MCF 10A (cell line): ENCODE measurements at regions not wholly inside any gene's neighbourhood (a gene's known extent, or its start where the extent isn't known, plus 50 kb on each side); places are given as distances from the start of the nearest gene placed in this dataset.

Source experiments
- BruUV-seq: library from RNA; stranded (reverse); fragments of 400-500 nt; replicated peaks from 2 replicates; lab custom pipeline; 2021; lab: Mats Ljungman, UMichigan
- CTCF ChIA-PET: fragments of 300-600 bp; sonication (Branson Sonifier 250); formaldehyde crosslinking; extraction: SDS; loops from one replicate; lab custom pipeline; 2021; ENCODE audit warnings: antibody characterized with exemption, inconsistent platforms; lab: Yijun Ruan, JAX
- POLR2A ChIA-PET: fragments of 300-600, 350-650 bp; sonication (Branson Sonifier 250); formaldehyde crosslinking; extraction: SDS; loops from one replicate; lab custom pipeline; 2020; ENCODE audit warnings: antibody characterized with exemption, inconsistent platforms; lab: Yijun Ruan, JAX
- DNase-seq: peaks from one replicate; pipeline ENCODE4 v3.0.0-alpha.2; 2018; ENCODE audit not compliant: unreplicated experiment
- H3K27ac Mint-ChIP-seq: one replicate; pipeline ENCODE4 v1.8.0; 2022; ENCODE audit warnings: mild to moderate bottlenecking, low read depth, mixed read lengths; ENCODE audit not compliant: unreplicated experiment
- H3K27me3 Mint-ChIP-seq: one replicate; pipeline ENCODE4 v1.8.0; 2022; ENCODE audit warnings: mixed read lengths; ENCODE audit not compliant: insufficient read depth, unreplicated experiment
- H3K36me3 Mint-ChIP-seq: one replicate; pipeline ENCODE4 v1.8.0; 2022; ENCODE audit warnings: mild to moderate bottlenecking, moderate library complexity, mixed read lengths; ENCODE audit not compliant: insufficient read depth, unreplicated experiment
- H3K4me1 Mint-ChIP-seq: one replicate; pipeline ENCODE4 v1.8.0; 2022; ENCODE audit warnings: mixed read lengths; ENCODE audit not compliant: insufficient read depth, unreplicated experiment
- H3K4me3 Mint-ChIP-seq: one replicate; pipeline ENCODE4 v1.8.0; 2022; ENCODE audit warnings: mild to moderate bottlenecking, moderate library complexity, mixed read lengths; ENCODE audit not compliant: unreplicated experiment
- H3K9me3 Mint-ChIP-seq: one replicate; pipeline ENCODE4 v1.8.0; 2022; ENCODE audit warnings: mixed read lengths; ENCODE audit not compliant: unreplicated experiment
- CTCF ChIP-seq: fragments of 200-600 bp; IDR thresholded peaks from one replicate; pipeline ENCODE4 v1.8.0; 2022; ENCODE audit warnings: antibody characterized with exemption, mild to moderate bottlenecking; ENCODE audit not compliant: unreplicated experiment
- intact Hi-C: fragments of 100-400 bp; cut with micrococcal nuclease; formaldehyde crosslinking; loops from 2 replicates; pipeline ENCODE4 v1.14.1; 2022

GRCh38 chr3:73867524-73867923 is 242.8 kb upstream of the PDZRN3 start:
- H3K27me3 Mint-ChIP-seq: peaks cover 11% of the 10 kb centered on the region
- no TSS peak for BruUV-seq
- ChIA-PET CTCF (interaction anchor here (0.6 to 1.3 kb wide), 10 partner anchors 17 to 1306 kb away, joined by 3 to 5 read pairs (median 3); no protein-coding TSS in a partner anchor), POLR2A (no interaction called here)
- no peak for TF ChIP-seq CTCF
- no peaks in the 10 kb centered on the region for H3K9me3 Mint-ChIP-seq
- H3K27ac Mint-ChIP-seq: no peak overlapping the region
- intact Hi-C loops: loop anchor here (5.0 kb wide), 1 partner anchor 200 kb away; no protein-coding TSS in a partner anchor
- no peaks in the 10 kb centered on the region for H3K36me3 Mint-ChIP-seq
- peaks cover 4% of the 10 kb centered on the region for H3K4me1 Mint-ChIP-seq
- no peak for DNase-seq
- no peak overlapping the region for H3K4me3 Mint-ChIP-seq

- H3K36me3 Mint-ChIP-seq: no peaks in the 10 kb centered on the region
- ChIA-PET CTCF (interaction anchor here (0.6 to 1.3 kb wide), 3 partner anchors 19 to 398 kb away, joined by 3 to 5 read pairs (median 3); no protein-coding TSS in a partner anchor), POLR2A (no interaction called here)
- intact Hi-C loops: loop anchor here (5.0 kb wide), 1 partner anchor 200 kb away; no protein-coding TSS in a partner anchor
- no peaks in the 10 kb centered on the region for H3K9me3 Mint-ChIP-seq
- H3K27ac Mint-ChIP-seq: no peak overlapping the region
- no peak for TF ChIP-seq CTCF
- DNase-seq: no peak
- peaks cover 11% of the 10 kb centered on the region for H3K27me3 Mint-ChIP-seq
- H3K4me3 Mint-ChIP-seq: no peak overlapping the region
- BruUV-seq: no TSS peak
- H3K4me1 Mint-ChIP-seq: peaks cover 4% of the 10 kb centered on the region
These were observed 242.1 kb upstream of the PDZRN3 start for GRCh38 chr3:73866846-73867245.

GRCh38 chr3:73863546-73864079 is 238.9 kb upstream of the PDZRN3 start:
- Mint-ChIP-seq H3K4me3 (no peak overlapping the region), H3K27me3 (no peaks in the 10 kb centered on the region), H3K9me3 (no peaks in the 10 kb centered on the region), H3K27ac (no peak overlapping the region), H3K36me3 (no peaks in the 10 kb centered on the region), H3K4me1 (no peaks in the 10 kb centered on the region)
- BruUV-seq: no TSS peak
- TF ChIP-seq CTCF: no peak
- CTCF ChIA-PET: interaction anchor here (0.6 to 1.5 kb wide), 6 partner anchors 145 to 1328 kb away, joined by 3 to 6 read pairs (median 3); no protein-coding TSS in a partner anchor
- no peak for DNase-seq
- POLR2A ChIA-PET: no interaction called here
- intact Hi-C loops: no loop called here

- DNase-seq: no peak
- Mint-ChIP-seq H3K4me3 (no peak overlapping the region), H3K36me3 (no peaks in the 10 kb centered on the region), H3K4me1 (no peaks in the 10 kb centered on the region), H3K9me3 (no peaks in the 10 kb centered on the region), H3K27me3 (peaks cover 11% of the 10 kb centered on the region), H3K27ac (no peak overlapping the region)
- no TSS peak for BruUV-seq
- CTCF ChIA-PET: interaction anchor here (0.9 kb wide), 1 partner anchor 7 kb away, joined by 3 read pairs; no protein-coding TSS in a partner anchor
- POLR2A ChIA-PET: no interaction called here
- TF ChIP-seq CTCF: no peak
- intact Hi-C loops: no loop called here
These were observed 231.1 kb upstream of the PDZRN3 start for GRCh38 chr3:73855813-73856212.
